ENCODE measurements at regions not wholly inside any gene's neighbourhood (a gene's known extent, or its start where the extent isn't known, plus 50 kb on each side); places are given as distances from the start of the nearest gene placed in this dataset.
"Not testable (repeated sequence)": the region's sequence is repeated elsewhere in the genome, so short reads cannot be mapped to it uniquely, and the experiment has no call there.

DNA sequence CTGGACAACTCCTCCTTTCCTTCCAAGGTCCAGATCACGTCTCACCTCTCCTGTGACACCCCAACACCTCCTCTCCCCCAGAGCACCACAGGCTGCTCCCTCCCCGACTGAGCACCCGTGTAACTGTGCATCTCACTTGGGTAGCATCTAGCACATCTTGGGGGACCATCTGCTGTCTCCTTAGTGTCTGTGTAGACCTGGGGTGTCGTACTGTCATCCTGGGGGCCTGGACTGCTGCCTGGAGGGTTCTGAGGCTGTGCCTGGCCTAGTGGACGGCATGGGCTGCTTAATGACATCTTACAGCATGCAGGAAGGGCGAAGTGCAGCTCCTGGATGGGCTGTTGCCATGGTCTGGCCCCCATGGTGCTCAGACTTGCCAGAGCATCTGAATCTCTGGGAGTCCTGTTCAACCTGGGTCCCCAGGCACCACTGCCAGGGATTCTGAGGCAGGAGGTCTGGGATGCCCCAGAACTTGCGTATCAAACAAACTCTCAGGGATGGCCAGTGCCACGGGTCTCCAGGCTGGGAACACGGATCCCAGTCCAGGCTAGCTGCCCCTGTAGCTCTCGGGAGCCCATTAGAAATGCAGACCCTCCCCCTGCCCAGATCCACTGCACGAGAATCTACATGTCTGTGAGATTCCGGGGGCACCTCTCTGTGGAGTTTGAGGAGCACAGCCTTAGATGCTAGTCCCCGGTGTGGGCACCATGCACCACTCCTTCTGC is 194.4 kb upstream of the ZNF469 start:
- DNase-seq: not testable (repeated sequence)

DNA sequence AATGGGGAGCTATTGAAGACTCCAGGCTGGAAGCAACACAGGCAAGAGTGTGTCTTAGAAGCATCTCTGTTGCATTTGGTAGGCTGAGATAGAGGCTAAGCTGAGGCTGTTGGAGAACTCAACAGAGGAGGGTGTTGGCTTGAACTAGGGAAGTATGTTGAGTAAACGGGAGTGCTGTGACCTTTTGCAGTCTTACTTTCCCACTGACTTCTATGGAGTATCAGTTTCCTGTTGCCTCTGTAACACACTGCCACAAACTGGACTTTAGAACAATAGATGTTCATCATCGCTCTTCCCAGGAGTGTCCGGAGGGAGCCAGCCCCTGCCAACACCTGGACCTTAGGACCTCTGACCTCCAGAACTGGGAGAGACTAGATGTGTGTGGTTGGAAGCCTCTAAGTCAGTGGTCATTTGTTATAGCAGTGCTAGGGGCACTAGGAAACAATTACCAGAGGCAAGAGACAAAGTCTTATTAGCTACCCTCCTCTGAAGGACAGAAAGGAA is 192.1 kb upstream of the ZNF469 start:
- not testable (repeated sequence) for DNase-seq

DNA sequence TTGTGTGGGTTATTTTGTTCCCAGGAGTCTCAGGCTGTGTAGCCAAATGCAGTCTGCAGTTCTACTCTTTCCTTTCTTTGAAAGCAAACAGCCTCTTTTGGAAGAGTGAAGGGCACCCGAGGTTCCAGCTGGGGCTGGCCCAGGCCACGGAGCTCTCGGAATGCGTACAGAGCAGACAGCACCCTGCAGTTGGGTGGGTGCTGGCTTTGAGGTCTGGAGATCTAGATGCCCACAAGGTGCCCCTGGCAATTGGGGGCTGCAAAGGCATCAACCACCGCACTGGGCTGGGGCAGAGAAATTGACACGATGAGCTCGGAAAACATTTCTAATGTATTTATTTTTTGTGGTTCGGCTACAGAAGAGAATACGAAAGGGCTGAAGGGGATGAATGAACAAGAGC is 191.6 kb upstream of the ZNF469 start:
- DNase-seq: not testable (repeated sequence)

DNA sequence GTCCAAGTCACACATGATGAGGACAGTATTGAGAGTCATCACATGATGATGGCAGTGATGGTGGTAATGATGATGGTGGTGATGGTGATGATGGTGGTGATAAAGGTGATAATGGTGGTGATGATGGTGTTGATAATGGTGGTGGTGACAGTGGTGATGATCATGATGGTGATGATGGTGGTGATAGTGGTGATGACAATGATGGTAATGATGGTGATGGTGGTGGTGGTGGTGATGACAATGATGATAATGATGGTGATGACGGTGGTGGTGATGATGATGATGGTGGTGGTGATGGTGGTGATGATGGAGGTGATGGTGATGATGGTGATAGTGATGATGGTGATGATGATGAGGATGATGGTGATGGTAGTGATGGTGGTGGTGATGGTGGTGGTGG is 190.2 kb upstream of the ZNF469 start:
- no peak for DNase-seq

DNA sequence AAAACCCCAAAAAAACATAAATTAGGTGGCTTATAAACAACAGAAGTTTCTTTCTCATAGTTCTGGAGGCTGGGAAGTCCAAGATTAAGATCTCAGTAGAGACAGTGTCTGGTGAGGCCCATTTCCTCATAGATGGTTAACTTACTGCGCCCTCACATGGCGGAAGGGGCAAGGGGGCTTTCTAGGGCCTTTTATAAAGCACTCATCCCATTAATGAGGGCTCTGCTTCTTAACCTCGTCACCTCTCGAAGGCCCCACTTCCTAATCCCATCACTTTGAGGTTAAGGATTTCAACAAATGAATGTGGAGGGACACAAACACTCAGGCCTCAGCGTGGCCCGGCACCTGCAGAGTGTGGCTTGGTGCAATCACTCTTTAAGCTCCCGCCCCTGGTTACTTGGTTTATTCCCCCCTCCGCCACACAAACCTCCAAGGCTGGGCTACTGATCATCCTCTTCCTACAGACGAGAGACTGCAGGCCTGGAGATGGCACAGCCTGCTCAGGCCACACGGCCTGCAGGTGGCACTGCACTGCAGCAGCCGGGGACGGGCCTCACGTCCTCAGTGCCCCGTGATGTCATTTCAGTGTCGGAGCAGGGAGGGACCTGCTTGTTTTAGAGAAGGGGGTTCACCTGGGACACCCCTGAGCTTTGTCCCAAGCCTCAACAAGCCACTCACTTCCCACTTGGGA is 188.9 kb upstream of the ZNF469 start:
- peak; percentile 18 for DNase-seq

DNA sequence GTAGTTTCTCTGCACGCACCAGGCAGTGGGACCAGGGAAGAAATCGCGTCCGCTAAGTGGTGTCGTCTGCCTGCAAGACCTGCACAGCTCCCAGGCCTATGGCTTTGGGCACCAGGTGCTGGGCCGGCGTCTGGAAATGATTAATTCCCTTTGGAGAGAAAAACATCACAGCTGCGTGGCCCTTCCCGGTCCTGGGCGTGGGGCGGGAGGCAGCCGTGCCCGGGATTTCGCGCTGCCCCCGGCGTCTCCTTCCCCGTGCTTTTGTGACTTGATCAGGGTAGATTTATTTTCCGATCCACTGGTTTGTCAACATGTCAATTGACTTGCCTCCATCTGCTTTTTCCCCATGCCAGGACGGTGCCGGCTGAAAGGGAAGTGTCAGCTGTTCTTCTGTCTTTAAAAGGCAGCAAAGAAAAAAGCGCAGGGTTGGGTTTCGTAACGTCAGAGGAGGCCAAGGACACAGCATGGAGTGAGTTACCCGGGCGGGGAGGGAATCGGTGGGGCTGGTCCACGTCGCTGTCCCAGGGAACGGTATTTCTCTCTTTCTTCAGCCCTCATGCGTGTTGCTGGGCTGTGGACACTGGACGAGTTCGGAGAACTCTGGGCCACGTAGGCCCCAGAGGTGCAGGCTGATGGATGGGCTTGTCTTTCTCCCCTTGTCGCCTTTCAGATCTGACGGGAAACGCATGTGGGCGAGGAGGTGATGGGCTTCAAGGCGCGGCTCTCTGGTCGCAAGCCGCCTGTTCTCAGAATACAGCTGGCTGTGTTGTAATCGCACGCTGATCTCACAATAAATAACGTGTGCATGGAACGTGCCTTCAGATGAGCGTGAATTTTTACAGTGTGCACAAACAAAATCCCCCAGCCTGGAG is 188.1 kb upstream of the ZNF469 start:
- peak; percentile 2 for DNase-seq

DNA sequence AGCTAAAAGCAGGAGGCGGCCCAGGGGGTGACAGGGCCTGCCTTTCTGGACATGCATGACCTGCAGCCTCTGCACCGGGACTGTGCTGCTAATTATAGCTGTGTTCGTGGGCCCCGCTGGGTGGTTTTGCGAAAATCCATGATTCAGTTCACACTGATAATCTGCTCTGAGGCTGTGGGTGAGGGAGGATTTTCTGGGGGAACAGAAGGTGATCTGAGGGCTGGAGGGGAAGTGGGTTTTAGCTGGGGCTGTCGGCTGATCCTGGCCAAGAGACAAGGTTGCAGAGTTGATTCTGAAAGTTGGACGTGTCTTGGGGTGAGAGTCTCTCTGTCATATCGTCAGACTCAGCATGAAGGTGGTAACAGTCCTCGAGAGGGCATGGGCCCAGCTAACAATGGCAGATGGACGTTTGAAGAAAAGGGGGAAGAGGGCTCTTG is 187.5 kb upstream of the ZNF469 start:
- DNase-seq: no peak

DNA sequence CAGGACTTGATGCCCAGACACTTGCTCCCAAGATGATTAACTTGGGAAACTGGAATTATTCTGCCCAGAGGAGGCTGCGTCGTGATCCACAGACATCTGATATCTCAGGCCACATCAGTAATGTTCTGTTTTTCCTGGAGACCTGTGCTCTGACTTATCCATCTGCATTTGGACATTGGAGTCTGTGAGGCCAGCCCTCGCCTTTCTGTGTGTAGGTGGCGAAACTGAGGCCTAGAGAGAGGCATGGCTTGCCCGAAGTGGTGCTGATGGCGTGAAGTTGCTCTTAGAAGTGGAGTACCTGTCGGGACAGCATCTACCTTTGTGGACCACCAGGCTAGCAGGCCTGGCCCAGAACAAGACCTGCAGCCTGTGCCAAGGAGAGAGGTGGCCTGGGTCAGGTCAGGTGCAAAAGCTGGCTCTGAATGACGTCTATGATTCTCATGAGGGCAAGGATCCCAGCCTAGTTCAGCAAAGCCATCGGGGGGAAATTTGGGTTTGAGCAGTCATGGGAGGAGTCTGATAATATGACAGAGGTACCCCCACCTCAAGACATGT is 186.8 kb upstream of the ZNF469 start:
- DNase-seq: no peak

DNA sequence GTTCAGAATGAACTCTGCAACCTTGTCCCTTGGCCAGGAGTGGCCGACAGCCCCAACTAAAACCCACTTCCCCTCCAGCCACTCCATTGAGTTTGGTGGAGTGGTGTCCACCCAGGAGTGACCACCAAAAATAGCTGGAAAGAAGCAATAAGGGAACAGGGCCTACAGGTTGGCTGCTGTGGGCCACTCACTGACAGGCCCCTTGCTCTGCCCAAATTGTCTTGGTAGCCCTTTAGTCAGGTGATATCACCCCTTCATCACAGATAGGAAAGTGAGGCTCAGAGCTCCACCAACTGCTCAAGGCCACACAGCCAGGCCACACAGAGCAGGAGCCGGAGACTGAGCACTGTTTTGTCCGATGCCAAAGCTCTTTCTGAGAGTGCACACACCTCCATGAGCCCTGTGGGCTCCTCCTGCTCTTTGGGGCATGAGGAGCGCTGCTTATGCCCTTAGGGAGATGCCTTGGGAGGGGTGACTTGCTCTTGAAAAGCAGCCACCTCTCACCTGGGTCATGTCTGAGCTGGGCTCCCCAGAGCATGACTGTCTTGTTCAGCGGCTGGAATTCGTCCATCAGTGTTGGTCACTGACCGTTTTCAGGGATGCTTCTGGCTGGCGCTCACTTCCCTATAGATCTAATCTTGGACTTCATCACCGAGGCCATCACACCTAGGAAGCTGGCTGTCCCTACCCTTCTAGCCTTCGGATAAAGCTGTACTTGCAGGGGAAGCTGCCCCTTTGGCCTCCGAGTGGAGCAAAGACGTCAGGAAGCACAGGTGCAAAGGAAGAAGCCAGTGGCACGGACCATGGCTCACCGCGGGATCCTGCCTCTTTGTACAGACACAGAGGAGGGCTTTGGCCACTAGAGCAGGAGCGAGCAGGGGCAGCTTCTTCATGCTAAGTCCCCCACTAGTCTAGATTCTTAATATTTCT is 186.0 kb upstream of the ZNF469 start:
- DNase-seq: no peak

DNA sequence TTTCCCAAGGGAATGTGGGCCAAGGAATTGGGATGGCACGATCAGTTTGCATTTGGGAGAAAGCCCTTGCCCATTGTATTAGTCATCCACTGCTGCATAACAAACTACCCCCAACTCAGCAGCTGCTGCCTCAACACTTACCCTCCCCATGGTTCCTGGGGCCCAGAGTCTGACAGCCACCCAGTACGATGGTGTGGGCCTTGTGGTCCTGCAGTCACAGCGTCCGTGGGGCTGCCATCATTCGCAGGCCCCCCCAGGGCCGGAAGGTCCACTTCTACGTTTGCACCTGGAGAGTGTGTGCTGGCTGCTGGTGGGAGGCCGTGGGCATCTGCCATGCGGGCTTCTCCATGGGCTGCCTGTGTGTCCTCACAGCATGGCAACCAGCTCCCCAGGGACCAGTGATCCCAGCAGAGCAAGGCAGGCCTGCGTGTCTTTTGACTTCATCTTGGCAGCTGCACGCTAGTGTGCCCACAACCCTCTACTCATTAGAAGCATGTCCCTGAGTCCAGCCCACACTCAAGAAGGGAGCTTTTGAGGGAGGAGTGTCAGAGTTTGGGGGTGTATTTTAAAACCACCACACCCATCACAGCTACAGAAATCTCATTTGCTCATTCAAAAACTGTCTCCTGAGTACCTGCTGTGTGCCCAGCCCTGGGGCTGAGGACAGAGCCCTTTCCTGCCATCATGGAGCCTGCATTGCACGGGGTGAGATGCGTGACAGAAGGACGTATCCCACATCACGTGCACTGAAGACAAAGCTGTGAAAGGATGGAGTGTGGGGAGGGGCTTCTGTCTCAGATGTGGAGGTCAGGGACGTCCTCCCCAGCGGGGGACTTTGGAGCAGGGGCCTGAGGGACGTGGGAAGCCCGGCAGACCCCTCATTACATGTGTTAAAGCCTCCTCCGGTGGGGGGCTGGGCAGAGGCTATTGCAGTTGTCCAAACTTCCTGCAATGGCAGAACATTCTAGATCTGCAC is 185.0 kb upstream of the ZNF469 start:
- no peak for DNase-seq

DNA sequence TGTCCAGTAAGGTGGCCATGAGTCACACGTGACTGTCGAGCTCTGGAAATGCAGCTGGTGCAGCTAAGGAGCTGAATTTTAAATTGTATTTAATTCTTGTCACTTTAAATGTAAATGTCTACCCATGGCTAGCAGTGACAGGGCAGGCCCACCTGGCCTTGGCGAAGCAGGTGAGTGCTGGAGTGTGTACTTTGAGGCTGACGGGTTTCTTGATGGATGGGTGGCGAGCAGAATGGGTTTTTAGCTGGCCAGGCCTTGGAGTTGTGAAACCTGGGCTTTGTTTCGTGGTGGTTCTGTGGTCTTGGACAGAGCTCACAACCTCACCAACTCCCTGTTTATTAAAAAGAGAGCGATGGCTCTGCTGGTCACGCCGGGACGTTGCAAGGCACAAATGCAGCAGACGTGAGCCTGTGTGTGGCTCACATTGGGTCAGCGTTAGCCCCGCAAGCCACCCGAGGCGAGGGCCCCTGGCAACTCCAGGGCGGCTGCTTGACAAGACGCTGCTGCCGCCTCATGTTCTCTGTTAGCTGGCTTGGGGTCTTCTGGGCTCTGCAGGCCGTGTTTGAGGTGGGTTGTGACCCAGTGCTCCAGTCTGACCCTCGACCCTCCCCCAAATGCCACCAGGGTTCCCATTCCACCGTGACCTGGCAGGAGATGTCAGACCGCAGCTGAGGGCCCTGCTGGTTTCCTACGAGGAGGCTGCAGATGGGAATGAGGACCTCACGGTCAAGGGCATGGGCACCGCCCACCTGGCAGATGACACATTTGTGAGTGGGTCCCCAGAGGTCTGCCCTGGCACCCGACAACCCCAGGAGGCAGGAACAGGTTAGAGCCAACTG is 184.1 kb upstream of the ZNF469 start:
- DNase-seq: not testable (repeated sequence)

DNA sequence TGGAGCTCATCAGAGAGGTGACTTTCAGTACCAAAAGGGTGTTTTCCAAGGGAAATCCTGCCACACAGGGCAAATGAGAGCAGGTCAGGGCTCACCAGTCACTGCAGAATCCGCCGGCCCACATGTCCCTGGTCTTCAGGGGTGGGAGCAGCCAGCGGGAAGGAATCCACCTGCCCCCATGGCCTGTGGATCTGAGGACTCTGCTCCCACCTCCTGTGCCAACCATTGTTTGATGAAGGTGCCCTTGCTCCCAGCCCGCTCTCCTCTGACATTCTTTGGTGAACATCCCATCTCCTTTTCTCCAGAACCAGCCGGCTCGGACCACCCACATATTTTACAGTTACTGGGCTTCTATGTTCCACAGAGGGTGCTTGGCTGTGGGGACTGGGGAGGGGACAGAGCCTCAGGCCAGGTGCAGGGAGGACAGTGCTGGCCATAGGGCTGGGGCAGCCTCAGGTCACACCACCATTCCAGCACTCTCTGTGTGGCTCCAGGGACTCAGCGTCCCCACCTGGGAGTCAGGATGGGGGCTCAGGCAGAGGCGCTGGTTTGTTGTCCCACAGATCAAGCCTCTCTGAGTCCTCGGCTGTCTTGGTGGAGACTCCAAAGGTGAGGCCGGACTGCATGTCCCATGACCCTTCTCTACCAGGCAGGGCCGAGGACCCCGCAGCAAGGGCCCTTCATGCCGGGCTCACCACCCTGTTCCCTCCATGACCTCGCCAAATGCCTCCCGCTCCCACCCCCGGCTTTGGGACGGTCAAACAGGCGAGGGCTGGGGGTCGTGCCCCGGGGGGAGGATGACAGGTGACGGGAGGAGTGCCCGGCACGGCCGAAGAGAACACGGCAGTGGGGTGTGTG is 183.2 kb upstream of the ZNF469 start:
- DNase-seq: not testable (repeated sequence)

DNA sequence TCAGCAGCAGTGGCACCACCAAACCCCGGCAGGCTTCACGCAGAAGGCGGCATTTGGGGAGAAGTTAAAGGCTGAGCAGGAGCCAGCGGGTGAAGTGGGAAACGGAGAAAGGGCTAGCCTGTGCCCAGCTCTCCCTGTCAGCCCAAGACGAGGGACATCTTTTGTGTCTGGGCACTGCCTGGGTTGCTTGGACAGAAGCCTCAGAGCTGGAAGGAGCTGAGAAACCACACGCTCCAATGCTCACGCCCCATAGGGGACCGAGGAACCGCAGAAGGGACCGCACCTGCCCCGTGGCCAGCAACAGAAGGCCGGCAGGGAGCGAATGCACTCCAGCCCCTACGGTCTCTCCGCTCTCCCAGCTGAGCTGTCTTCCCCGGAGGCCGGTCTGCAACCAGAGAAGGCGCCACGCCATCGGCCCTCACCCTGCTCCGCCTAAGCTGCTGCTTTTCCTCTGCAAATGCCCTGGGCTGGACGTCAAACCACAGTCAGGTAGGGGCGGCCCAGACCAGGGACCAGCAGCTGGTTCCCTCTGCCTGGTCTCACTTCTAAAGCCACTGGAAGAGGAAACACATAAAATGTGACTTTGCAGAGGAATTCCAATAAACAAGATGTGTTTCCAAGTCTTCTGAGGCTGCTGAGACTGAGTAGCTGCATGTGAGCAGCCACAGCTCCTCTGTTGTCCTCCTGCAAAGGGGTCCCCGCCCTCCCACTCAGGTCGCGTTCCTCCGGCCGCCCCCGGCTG is 182.4 kb upstream of the ZNF469 start:
- not testable (repeated sequence) for DNase-seq

DNA sequence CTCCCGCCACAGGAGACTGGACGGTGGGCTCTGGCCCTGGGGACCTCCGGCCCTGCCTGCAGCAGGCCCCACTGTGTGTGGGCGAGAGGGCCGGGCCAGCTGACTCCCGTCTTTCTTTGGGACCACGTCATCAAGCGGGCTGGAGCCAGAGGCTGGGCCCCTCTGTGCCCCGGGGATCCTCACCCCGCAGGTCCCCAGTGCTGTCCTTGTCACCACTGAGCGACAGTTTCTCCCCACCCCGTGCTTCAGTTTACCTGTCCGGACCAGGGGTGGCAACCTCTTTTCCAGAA is 181.9 kb upstream of the ZNF469 start:
- DNase-seq: no peak

DNA sequence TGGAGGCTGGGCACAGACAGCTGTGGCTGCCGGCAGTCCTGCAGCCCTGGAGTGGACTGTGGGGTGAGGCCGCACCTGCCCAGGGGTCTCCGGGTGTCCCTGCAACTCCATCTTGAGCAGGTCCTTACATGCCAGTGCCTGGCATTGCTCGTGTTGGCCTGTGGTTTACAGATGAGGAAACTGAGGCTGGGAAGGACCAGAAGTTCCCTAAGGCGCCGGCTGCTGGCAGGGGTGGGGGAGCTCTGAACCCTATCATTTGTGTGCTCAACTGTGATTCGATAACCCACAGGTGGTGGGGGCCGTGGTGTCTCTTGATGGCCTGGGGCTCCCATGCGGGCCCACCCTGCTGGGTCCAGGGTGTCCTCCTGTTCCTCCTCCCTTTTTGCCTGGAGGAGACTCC is 181.1 kb upstream of the ZNF469 start:
- DNase-seq: not testable (repeated sequence)

DNA sequence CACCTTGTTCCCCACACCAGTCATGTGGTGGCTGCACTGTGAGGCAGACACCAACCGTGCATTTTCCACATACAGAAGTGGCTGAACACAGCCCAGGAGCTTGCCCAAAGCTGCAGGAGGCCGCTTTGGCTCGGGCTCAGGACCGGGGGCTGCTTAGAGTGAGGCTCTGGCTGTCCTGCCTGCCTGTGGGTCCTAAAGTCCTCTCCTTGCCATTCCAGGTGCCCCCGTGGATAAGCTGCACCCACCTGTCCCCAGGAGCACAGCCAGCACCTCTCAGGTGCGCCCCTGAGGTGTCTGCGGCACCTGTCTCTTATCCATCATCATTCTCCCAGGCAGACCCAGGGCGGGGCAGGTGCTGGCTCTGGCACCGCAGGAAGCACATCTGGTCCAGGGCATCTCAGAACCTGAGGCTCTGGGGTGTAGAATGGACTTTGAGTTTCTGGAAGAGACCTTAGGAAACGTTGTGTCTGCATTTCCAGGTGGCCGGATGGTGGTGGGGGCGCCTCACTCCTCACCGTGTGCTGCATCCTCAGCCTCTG is 180.5 kb upstream of the ZNF469 start:
- DNase-seq: no peak

DNA sequence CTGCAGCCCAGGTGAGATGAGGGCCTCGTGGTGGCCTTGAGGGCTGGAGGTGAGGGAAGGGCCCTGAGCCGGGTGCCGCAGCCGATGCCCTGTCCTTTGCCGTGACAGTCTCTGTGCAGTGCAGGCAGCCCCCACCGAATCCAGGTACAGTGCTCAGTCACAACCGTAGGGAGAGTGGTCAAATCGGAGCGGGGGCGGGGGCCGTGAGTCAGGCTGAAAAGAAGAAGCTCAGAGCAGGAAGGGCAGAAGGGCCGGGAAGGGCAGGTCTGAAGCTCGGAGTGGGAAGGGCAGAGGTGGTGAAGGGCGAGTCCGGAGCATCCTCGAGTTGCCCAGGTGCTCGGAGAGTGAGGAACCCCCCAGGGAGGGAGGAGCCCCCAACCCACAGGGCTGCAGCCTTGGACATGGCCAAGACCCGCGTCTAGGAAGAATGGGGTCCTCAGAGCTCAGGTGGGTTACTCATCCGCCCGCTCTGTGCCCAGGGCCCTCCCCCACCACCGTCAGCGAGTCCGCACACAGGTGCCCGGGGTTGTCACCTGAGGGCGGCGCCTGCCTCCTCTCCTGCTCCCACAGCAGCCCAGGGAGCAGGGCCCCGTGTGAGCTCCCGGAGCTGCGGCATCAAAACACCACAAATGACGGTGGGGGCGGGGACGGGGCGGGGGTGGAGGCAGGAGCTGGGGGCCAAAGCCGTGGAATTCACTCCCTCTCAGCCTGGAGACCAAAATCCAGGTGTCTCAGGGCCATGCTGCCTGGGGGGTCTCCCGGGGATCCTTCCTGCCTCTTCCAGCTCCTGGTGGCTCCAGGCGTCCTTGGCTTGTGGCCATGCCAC is 179.7 kb upstream of the ZNF469 start:
- not testable (repeated sequence) for DNase-seq

All from CD4-positive, alpha-beta T cell treated with Interleukin-10 for 1 hour (primary cell).